ENCODE measurements at regions not wholly inside any gene's neighbourhood (a gene's known extent, or its start where the extent isn't known, plus 50 kb on each side); places are given as distances from the start of the nearest gene placed in this dataset.
A peak's percentile ranks its signal among the peaks of the same experiment; 100 is the strongest.

DNA sequence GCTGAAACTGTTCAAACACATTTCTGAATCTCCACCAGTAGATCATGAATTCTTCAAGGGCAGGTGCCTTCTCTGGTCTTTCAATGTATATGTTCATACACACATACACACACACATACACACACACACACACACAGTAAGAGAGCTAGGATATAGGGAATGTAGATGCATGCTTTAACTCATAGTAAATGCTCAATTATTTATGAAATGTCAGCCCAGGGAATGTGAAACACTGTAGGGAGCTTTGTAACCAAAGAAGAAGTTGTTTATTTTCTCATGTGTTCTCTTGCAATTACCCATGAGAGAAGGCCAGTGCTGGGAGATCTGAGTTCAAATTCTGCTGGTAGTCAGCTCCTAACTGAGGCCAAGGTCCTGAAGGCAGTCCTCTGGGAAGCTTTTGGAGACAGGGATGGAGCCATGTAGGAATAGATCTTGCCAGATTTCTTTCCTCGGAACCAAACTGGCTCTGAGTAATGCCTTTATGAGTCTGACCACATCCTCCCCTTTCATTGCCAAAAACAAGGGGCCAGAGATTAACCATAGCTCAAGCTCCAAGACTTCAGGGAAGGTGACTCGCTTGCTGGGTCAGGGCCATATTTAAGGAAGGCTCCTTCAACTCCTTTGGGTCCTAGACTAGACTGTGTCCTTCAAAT is 487.0 kb upstream of the TNC start:
- DNase-seq (ENCODE audit: low spot score) (no peak), ATAC-seq (ENCODE audit: insufficient number of reproducible peaks, low FRiP score, low read depth) (peak; percentile 69)
- Histone ChIP-seq H3K4me3 (no peak overlapping the region), H3K27ac (peak overlapping the region in 1 of 2 donors; percentile 38), H3K27me3 (replicated peaks; ENCODE audit: insufficient read depth) (no peaks in the 10 kb centered on the region), H3K4me1 (ENCODE audit: control insufficient read depth in 1 of 2, low read depth in 2 of 2) (no peaks in the 10 kb centered on the region), H3K36me3 (no peaks in the 10 kb centered on the region), H3K9me3 (no peaks in the 10 kb centered on the region)
- TF ChIP-seq, protein P1, sequence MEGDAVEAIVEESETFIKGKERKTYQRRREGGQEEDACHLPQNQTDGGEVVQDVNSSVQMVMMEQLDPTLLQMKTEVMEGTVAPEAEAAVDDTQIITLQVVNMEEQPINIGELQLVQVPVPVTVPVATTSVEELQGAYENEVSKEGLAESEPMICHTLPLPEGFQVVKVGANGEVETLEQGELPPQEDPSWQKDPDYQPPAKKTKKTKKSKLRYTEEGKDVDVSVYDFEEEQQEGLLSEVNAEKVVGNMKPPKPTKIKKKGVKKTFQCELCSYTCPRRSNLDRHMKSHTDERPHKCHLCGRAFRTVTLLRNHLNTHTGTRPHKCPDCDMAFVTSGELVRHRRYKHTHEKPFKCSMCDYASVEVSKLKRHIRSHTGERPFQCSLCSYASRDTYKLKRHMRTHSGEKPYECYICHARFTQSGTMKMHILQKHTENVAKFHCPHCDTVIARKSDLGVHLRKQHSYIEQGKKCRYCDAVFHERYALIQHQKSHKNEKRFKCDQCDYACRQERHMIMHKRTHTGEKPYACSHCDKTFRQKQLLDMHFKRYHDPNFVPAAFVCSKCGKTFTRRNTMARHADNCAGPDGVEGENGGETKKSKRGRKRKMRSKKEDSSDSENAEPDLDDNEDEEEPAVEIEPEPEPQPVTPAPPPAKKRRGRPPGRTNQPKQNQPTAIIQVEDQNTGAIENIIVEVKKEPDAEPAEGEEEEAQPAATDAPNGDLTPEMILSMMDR (IDR thresholded peaks at IDR 0.05) = no peak

DNA sequence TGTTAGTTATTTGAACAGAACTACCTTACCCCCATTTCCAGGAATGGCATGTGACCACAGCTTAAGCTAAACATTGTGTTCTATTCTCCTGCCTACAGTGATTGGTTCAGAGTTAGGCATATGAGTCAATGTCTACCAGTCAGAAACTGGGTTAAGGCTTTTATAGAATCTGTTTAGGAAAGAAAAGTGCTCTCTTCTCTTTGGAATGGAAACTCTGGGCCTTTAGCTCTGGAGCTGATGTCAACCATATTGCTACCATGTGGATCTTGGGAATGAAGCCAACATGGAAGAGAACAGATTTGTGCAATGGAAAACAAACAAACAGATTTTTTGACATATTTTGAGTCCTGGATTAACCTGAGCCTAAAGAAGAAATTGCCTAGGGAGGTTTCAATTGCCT is 488.9 kb upstream of the TNC start:
- TF ChIP-seq, protein P1 (IDR thresholded peaks at IDR 0.05) = no peak
- peaks cover 0 to 4% of the 10 kb centered on the region in 2 donors for H3K4me1 ChIP-seq (ENCODE audit: control insufficient read depth in 1 of 2, low read depth in 2 of 2)
- no peak overlapping the region for H3K27ac ChIP-seq
- ATAC-seq (ENCODE audit: insufficient number of reproducible peaks, low FRiP score, low read depth) = no peak
- no peaks in the 10 kb centered on the region for H3K36me3 ChIP-seq
- no peaks in the 10 kb centered on the region for H3K9me3 ChIP-seq
- no peak for DNase-seq (ENCODE audit: low spot score)
- H3K4me3 ChIP-seq = no peak overlapping the region
- H3K27me3 ChIP-seq (replicated peaks; ENCODE audit: insufficient read depth) = no peaks in the 10 kb centered on the region

DNA sequence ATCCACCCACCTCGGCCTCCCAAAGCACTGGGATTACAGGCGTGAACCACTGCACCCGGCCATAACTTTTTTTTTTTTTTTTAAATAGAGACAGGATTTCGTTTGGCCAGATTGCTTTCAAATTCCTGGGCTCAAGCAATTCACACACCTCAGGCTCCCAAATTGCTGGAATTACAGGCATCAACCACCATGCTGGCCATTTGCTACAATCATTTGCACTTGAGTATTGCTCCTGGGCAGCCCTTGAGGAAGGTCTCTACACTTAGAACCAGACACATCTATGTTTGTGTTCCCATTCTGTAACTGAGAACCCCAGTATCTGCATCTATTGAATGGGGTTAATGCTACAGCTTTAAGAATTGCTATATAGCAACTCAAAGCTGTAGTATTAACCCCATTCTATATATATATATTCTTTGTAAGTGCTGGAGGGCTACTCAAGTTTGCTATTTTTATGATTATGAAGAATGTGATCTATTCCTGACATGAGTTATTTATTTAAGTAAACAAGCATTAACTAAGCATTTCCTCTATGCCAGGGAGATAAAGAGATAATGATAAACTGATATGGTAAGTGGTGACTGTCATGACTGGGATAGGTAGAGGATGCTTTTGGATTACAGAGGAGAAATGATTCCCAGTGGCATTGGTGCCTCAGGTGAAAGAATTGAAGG is 496.5 kb upstream of the TNC start:
- DNase-seq (ENCODE audit: low spot score) (no peak), ATAC-seq (ENCODE audit: insufficient number of reproducible peaks, low FRiP score, low read depth) (no peak)
- Histone ChIP-seq H3K9me3 (no peaks in the 10 kb centered on the region), H3K4me1 (ENCODE audit: control insufficient read depth in 1 of 2, low read depth in 2 of 2) (peaks cover 0 to 14% of the 10 kb centered on the region in 2 donors), H3K4me3 (no peak overlapping the region), H3K27ac (no peak overlapping the region), H3K27me3 (replicated peaks; ENCODE audit: insufficient read depth) (no peaks in the 10 kb centered on the region), H3K36me3 (no peaks in the 10 kb centered on the region)
- TF ChIP-seq, protein P1 (IDR thresholded peaks at IDR 0.05) = no peak

DNA sequence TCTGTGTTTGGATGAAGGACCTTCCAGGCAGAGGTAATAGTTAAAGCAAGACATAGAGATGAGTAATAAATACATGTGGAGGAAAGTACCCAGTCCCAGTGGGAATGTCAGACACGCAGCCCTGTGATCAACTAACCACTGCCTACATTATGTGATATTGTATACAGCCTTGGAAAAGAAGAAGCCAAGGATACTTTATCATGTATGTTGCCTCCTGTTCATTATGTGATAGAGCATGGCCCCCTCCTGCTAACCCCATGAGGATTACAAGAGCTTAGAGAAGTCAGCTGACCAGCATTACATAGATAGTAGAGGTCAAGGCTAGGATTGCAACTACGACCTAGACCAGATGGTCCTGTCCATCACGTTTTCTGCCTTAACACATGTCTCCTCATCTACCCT is 497.0 kb upstream of the TNC start:
- no peaks in the 10 kb centered on the region for H3K27me3 ChIP-seq (replicated peaks; ENCODE audit: insufficient read depth)
- TF ChIP-seq, protein P1 (IDR thresholded peaks at IDR 0.05) = no peak
- ATAC-seq (ENCODE audit: insufficient number of reproducible peaks, low FRiP score, low read depth) = no peak
- no peak for DNase-seq (ENCODE audit: low spot score)
- no peak overlapping the region for H3K4me3 ChIP-seq
- H3K4me1 ChIP-seq (ENCODE audit: control insufficient read depth in 1 of 2, low read depth in 2 of 2) = peaks cover 0 to 14% of the 10 kb centered on the region in 2 donors
- no peaks in the 10 kb centered on the region for H3K9me3 ChIP-seq
- H3K27ac ChIP-seq = no peak overlapping the region
- H3K36me3 ChIP-seq = no peaks in the 10 kb centered on the region

DNA sequence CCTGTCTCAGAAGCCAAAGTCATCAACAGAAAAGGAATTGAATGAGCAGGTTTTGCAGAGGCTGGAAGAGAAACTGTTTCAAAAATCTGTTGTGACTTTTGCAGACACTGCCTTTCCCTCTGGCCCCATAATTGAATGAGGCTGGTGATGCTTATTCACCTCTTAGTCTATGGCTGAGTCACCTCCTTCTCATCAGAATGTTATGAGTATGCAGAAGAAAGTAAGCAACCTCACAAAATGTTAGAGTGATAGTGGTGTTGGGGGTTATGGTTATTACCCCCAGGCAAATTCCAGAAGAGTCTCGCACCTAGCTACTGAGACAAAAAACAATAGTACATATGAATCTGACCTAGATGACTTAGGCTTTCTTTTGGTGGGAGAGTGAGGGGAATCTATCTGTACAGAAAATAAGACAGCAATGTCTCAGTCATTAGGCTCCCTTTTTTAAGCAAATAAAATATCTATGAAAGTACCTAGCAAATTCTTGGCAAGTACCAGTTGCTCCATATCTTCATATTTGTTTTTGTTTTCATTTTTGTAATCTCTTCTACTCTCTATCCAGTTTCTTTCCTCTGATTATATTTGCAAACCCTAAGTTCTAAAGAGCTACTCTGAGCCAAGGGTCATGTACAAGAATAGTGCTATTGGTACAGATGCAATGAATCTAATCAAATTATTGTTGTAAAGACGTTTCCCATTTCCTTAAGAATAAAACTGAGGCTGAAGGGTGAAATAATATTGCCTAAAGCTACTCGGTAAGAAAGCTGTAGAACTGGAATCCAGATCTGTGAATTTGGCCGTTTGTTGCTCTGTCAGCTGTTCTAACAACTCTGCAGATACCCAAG is 498.1 kb upstream of the TNC start:
- Histone ChIP-seq H3K36me3 (no peaks in the 10 kb centered on the region), H3K4me1 (ENCODE audit: control insufficient read depth in 1 of 2, low read depth in 2 of 2) (peaks cover 0 to 14% of the 10 kb centered on the region in 2 donors), H3K4me3 (no peak overlapping the region), H3K27me3 (replicated peaks; ENCODE audit: insufficient read depth) (no peaks in the 10 kb centered on the region), H3K27ac (peak overlapping the region in 1 of 2 donors; percentile 15), H3K9me3 (no peaks in the 10 kb centered on the region)
- no peak for DNase-seq (ENCODE audit: low spot score)
- ATAC-seq (ENCODE audit: insufficient number of reproducible peaks, low FRiP score, low read depth) = no peak
- TF ChIP-seq, protein P1 (IDR thresholded peaks at IDR 0.05) = no peak

Data from thoracic aorta (tissue), 2 donors.